ENCODE measurements at regions not wholly inside any gene's neighbourhood (a gene's known extent, or its start where the extent isn't known, plus 50 kb on each side); places are given as distances from the start of the nearest gene placed in this dataset.
"Not testable (repeated sequence)": the region's sequence is repeated elsewhere in the genome, so short reads cannot be mapped to it uniquely, and the experiment has no call there.

- not testable (repeated sequence) for TF ChIP-seq CTCF, POLR2A, POLR2AphosphoS5, EP300 (IDR thresholded peaks at IDR 0.05)
Observed at GRCh38 chr5:33110496-33110895, 330.3 kb upstream of the TARS1 start.
